ENCODE measurements at regions not wholly inside any gene's neighbourhood (a gene's known extent, or its start where the extent isn't known, plus 50 kb on each side); places are given as distances from the start of the nearest gene placed in this dataset.

DNA sequence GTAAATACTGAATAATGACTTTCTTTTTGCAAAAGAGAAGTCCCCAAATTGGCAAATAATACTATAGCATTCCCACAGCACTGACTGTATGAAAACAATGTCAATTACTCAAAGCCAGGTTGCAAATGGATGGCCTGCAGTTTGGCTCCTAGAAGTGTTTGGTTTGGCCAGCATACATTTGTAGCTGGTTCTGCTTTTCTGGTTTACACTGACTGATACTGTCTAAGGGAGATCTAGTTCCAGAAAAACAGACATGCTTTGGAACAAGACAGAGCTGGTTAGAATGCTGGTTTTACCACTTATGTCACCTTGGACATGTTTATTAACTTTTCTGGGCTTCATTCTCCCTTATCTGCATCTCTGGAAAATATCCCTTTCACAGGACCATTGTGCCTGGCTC lies 81.5 kb upstream of the TRPM3 start:
- TF ChIP-seq CTCF (conservative IDR thresholded peaks at IDR 0.05; ENCODE audit: low read depth, low read length), result no peak
- H3K4me3 ChIP-seq (ENCODE audit: low read length), result no peak overlapping the region
- DNase-seq (ENCODE audit: low read depth), result no peak

DNA sequence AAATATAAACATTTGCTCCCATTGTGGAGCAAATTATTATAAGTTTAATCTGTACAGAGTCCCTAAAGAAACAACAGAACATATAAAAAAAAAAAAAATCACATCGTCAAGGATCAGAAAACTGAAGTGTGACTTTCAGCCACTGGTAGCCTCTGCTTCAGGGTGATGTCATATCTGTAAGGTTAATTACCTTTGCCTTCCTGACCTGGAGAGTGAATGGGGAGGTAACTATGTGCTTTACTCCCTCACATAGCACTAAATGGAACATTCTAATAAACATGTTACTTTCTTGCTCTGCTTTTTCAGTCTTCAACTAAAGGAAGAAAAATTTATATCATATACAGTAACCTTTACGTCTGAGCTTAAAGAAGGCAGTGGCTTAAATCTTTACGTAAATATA lies 70.3 kb upstream of the TRPM3 start:
- DNase-seq (ENCODE audit: low read depth), result no peak
- no peak for TF ChIP-seq CTCF (conservative IDR thresholded peaks at IDR 0.05; ENCODE audit: low read depth, low read length)
- H3K4me3 ChIP-seq (ENCODE audit: low read length), result no peak overlapping the region

GRCh38 chr9:71183251-71183650 lies 61.8 kb upstream of the TRPM3 start:
- no peak overlapping the region for H3K4me3 ChIP-seq (ENCODE audit: low read length)
- no peak for TF ChIP-seq CTCF (conservative IDR thresholded peaks at IDR 0.05; ENCODE audit: low read depth, low read length)
- DNase-seq (ENCODE audit: low read depth), result no peak

- no peak overlapping the region for H3K4me3 ChIP-seq (ENCODE audit: low read length)
- DNase-seq (ENCODE audit: low read depth), result no peak
- TF ChIP-seq CTCF (conservative IDR thresholded peaks at IDR 0.05; ENCODE audit: low read depth, low read length), result no peak
Measured at GRCh38 chr9:71179183-71179582, 57.8 kb upstream of the TRPM3 start.

DNA sequence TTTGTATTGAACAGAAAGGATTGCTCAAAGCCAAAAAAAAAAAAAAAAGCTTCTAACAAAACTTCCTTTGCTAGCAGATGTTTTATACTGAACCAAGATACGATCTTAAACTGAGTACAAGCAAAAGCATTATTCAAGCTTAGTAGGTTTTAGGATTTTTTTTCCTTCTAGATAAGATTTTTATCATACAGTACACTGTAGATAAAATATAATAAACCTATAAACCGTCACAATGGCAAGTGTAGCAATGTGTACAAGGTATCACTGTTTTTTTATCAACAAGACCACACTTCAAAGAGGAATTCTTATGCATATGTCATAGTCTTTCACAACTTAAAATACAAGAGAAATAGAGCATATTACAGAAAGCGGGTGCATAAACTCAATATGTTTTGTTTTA lies 56.5 kb upstream of the TRPM3 start:
- no peak for TF ChIP-seq CTCF (conservative IDR thresholded peaks at IDR 0.05; ENCODE audit: low read depth, low read length)
- H3K4me3 ChIP-seq (ENCODE audit: low read length), result no peak overlapping the region
- DNase-seq (ENCODE audit: low read depth), result no peak

DNA sequence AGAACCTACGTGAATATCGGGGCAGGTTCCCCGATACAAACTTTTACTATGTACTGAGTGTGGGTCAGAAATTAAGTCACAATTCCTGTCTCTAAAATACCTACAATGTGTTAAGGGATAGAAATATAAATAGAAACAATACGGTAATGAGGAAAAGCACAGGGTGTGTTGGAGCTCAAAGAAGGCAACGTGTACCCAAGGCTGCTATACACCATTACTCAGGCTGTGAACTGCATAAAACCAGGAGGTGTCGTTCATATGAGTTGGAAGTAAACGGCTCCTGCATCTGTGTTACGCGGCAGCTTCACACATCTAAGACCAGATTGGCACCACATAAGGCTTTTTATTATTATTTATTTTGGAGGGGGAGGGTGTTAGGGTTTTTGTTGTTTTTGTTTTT lies 50.1 kb upstream of the TRPM3 start:
- no peak for DNase-seq (ENCODE audit: low read depth)
- TF ChIP-seq CTCF (conservative IDR thresholded peaks at IDR 0.05; ENCODE audit: low read depth, low read length), result no peak
- no peak overlapping the region for H3K4me3 ChIP-seq (ENCODE audit: low read length)

Data from retinal pigment epithelial cell (primary cell).